ENCODE measurements at regions not wholly inside any gene's neighbourhood (a gene's known extent, or its start where the extent isn't known, plus 50 kb on each side); places are given as distances from the start of the nearest gene placed in this dataset.
A peak's percentile ranks its signal among the peaks of the same experiment; 100 is the strongest.
"Not testable (repeated sequence)": the region's sequence is repeated elsewhere in the genome, so short reads cannot be mapped to it uniquely, and the experiment has no call there.

- H3K27ac Mint-ChIP-seq (ENCODE audit: unreplicated experiment): no peak overlapping the region
- DNase-seq: no peak
- H3K4me3 Mint-ChIP-seq (ENCODE audit: low read depth, unreplicated experiment): no peak overlapping the region
- intact Hi-C loops (cut with micrococcal nuclease; ENCODE audit: unreplicated experiment): no loop called here
- peaks cover 8% of the 10 kb centered on the region for H3K4me1 Mint-ChIP-seq (ENCODE audit: low read depth, unreplicated experiment)
- no peaks in the 10 kb centered on the region for H3K27me3 Mint-ChIP-seq (ENCODE audit: unreplicated experiment)
- no TSS peak for BruUV-seq (replicated peaks)
- CTCF ChIA-PET: interaction anchor here (1.2 kb wide), 1 partner anchor 15 kb away, joined by 3 read pairs; no protein-coding TSS in a partner anchor
- H3K36me3 Mint-ChIP-seq (ENCODE audit: insufficient read depth, unreplicated experiment): no peaks in the 10 kb centered on the region
- H3K9me3 Mint-ChIP-seq (ENCODE audit: low read depth, unreplicated experiment): peaks cover 2% of the 10 kb centered on the region
- TF ChIP-seq, protein P1, sequence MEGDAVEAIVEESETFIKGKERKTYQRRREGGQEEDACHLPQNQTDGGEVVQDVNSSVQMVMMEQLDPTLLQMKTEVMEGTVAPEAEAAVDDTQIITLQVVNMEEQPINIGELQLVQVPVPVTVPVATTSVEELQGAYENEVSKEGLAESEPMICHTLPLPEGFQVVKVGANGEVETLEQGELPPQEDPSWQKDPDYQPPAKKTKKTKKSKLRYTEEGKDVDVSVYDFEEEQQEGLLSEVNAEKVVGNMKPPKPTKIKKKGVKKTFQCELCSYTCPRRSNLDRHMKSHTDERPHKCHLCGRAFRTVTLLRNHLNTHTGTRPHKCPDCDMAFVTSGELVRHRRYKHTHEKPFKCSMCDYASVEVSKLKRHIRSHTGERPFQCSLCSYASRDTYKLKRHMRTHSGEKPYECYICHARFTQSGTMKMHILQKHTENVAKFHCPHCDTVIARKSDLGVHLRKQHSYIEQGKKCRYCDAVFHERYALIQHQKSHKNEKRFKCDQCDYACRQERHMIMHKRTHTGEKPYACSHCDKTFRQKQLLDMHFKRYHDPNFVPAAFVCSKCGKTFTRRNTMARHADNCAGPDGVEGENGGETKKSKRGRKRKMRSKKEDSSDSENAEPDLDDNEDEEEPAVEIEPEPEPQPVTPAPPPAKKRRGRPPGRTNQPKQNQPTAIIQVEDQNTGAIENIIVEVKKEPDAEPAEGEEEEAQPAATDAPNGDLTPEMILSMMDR (IDR thresholded peaks at IDR 0.05; ENCODE audit: unreplicated experiment): no peak
Observed at GRCh38 chr3:110518031-110518430, 553.6 kb upstream of the NECTIN3 start.

DNA sequence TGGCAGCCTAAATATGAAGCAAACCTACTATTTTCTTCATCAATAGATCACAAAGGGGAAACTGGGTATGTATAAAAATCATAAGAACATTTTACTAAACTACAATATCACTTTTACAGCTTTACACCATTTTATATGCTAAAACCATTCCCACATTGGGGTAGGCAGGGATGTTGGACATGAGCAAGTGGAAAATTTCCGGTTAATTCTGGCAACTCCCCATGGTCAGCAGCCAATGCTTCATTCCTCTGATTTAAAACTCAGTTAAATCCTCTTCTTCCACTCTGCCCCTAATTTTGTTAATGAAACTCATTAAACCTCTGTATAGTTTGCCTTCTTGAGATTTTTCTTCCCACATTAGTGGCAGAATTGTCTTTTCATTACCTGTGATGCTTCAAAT, 552.5 kb upstream of the NECTIN3 start:
- Mint-ChIP-seq H3K27me3 (ENCODE audit: unreplicated experiment) (no peaks in the 10 kb centered on the region), H3K4me3 (ENCODE audit: low read depth, unreplicated experiment) (no peak overlapping the region), H3K36me3 (ENCODE audit: insufficient read depth, unreplicated experiment) (no peaks in the 10 kb centered on the region), H3K27ac (ENCODE audit: unreplicated experiment) (no peak overlapping the region), H3K4me1 (ENCODE audit: low read depth, unreplicated experiment) (peaks cover 8% of the 10 kb centered on the region), H3K9me3 (ENCODE audit: low read depth, unreplicated experiment) (peaks cover 5% of the 10 kb centered on the region)
- no peak for DNase-seq
- BruUV-seq (replicated peaks): no TSS peak
- TF ChIP-seq, protein P1 (IDR thresholded peaks at IDR 0.05; ENCODE audit: unreplicated experiment): no peak
- CTCF ChIA-PET: no interaction called here
- intact Hi-C loops (cut with micrococcal nuclease; ENCODE audit: unreplicated experiment): no loop called here

- intact Hi-C loops (cut with micrococcal nuclease; ENCODE audit: unreplicated experiment): no loop called here
- Mint-ChIP-seq H3K4me1 (ENCODE audit: low read depth, unreplicated experiment) (peaks cover 8% of the 10 kb centered on the region), H3K27ac (ENCODE audit: unreplicated experiment) (peak overlapping the region; percentile 50)
Observed at GRCh38 chr3:110521019-110521418, 550.6 kb upstream of the NECTIN3 start.

DNA sequence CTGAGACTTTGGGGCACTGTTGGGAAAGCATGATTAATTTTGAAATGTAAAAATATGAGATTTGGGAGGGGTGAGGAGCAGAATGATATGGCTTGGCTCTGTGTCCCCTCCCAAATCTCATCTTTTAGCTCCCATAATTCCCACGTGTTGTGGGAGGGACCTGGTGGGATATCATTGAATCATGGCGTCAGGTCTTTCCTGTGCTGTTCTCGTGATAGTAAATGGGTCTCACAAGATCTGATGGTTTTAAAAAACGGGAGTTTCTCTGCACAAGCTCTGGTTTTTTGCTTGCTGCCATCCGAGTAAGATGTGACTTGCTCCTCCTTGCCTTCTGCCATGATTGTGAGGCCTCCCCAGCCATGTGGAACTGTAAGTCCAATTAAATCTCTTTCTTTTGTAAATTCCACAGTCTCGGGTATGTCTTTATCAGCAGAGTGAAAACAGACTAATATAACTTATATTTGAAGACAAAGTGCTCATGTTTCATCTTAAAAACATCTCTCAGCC, 546.0 kb upstream of the NECTIN3 start:
- H3K27me3 Mint-ChIP-seq (ENCODE audit: unreplicated experiment); H3K4me3 Mint-ChIP-seq (ENCODE audit: low read depth, unreplicated experiment); CTCF ChIA-PET; BruUV-seq (replicated peaks); intact Hi-C loops (cut with micrococcal nuclease; ENCODE audit: unreplicated experiment); H3K27ac Mint-ChIP-seq (ENCODE audit: unreplicated experiment); H3K9me3 Mint-ChIP-seq (ENCODE audit: low read depth, unreplicated experiment); H3K36me3 Mint-ChIP-seq (ENCODE audit: insufficient read depth, unreplicated experiment); DNase-seq: not testable (repeated sequence)
- H3K4me1 Mint-ChIP-seq (ENCODE audit: low read depth, unreplicated experiment): peaks cover 24% of the 10 kb centered on the region

More at GRCh38 chr3:110521019-110521418, 550.6 kb upstream of the NECTIN3 start:
- Mint-ChIP-seq H3K27me3 (ENCODE audit: unreplicated experiment) (no peaks in the 10 kb centered on the region), H3K9me3 (ENCODE audit: low read depth, unreplicated experiment) (peaks cover 2% of the 10 kb centered on the region), H3K4me3 (ENCODE audit: low read depth, unreplicated experiment) (no peak overlapping the region), H3K36me3 (ENCODE audit: insufficient read depth, unreplicated experiment) (no peaks in the 10 kb centered on the region)
- BruUV-seq (replicated peaks): no TSS peak
- CTCF ChIA-PET: no interaction called here
- DNase-seq: peak; percentile 10
- TF ChIP-seq, protein P1 (IDR thresholded peaks at IDR 0.05; ENCODE audit: unreplicated experiment): no peak

All from Calu3 (cell line).